ENCODE measurements at regions not wholly inside any gene's neighbourhood (a gene's known extent, or its start where the extent isn't known, plus 50 kb on each side); places are given as distances from the start of the nearest gene placed in this dataset.
"Not testable (repeated sequence)": the region's sequence is repeated elsewhere in the genome, so short reads cannot be mapped to it uniquely, and the experiment has no call there.

DNA sequence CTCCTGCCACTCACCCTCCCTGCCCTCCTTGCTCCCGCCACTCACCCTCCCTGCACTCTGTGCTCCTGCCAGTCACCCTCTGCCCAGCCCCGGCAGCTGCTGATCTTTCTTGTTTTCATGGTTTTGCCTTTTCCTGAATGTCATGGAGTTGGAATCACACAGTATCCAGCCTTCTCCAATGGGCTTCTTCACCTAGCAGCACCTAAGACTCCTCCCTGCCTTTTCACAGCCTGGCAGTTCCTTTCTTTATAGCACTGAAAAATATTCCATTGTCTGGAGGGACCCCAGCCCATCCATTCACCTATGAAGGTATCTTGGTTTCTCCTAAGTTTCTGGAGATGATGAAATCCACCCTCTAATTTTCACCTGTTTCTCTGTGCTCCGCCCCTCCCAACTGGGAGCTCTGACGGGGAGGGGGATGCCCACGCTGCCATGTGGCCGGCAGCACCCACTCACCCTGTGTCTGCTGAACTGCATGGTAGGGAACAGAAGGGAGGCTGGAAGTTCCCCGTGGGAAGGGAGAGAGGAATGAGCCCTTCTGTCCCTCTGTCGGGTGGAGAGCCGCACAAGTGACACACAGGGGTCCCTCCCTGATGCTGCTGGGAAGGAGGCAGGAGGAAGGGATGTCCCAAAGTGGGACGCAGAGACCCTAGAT, 144.9 kb upstream of the ZNF469 start:
- FAIRE-seq, result not testable (repeated sequence)

DNA sequence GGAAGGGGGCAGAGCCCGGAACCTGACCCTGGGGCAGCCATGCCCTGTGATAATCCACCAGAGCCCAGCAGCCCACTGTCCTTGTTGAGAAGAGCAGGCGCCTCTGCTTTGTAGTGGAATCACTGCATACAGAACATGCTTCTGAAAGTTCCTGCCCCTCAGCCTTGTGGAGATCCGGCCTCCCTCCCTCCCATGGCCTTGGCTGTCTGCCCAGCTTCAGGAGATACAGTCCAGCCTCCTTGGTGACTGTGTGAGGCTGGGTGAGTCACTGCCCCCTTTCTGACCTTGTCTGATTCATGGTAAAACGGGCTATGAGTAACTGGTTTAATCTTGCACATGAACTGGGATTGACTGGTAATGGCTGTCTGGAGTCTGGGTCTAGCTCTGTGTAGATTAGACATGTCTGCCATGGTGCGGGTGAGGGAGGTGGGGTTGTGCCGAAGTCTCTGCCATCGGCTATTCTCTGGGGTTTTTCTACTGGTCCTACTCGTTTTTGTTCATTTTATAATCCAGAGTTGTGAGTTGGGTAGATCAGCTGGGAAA, 144.0 kb upstream of the ZNF469 start:
- DNase-seq (ENCODE audit: extremely low spot score, insufficient read length, low read depth), result peak; percentile 5
- peak; percentile 45 for FAIRE-seq

More for the DNA sequence above, 144.9 kb upstream of the ZNF469 start:
- not testable (repeated sequence) for DNase-seq (ENCODE audit: extremely low spot score, insufficient read length, low read depth)

DNA sequence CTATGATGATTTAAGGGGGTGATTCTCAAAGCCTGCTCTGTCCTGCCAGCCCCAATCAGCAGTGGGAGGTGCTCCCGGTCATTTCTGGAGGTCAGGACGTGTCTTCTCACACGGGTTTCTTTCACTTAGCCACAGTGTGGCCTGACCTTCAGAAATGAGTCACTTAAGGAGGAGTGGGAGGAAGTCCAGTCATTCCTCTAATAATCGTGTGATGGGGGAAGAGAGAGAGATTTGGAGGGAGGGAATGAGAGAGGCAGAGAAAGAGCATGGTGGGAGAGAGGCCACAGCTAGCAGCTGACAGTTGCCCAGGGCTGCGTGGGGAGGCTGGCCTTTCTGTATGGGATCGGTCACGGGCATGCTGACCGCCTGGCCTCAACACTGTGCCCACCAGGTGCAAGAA, 142.6 kb upstream of the ZNF469 start:
- peak; percentile 77 for FAIRE-seq
- not testable (repeated sequence) for DNase-seq (ENCODE audit: extremely low spot score, insufficient read length, low read depth)

DNA sequence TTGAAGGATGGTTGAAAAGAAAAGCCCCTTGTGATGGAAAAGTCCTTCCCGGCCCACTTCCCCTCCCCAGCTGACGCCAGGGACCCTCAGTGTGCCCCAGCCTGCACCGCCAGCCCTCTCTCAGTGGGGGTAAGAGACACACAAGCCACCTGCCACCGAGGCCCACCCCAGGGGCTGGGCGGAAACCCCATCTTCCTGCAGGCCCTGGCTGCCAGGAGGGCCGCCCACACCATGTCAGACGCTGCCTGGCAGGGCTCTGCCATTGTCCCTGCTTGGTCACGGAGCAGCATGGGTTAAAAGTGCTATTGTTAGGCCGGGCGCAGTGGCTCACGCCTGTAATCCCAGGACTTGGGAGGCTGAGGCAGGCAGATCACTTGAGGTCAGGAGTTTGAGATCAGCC, 142.0 kb upstream of the ZNF469 start:
- not testable (repeated sequence) for DNase-seq (ENCODE audit: extremely low spot score, insufficient read length, low read depth); FAIRE-seq

DNA sequence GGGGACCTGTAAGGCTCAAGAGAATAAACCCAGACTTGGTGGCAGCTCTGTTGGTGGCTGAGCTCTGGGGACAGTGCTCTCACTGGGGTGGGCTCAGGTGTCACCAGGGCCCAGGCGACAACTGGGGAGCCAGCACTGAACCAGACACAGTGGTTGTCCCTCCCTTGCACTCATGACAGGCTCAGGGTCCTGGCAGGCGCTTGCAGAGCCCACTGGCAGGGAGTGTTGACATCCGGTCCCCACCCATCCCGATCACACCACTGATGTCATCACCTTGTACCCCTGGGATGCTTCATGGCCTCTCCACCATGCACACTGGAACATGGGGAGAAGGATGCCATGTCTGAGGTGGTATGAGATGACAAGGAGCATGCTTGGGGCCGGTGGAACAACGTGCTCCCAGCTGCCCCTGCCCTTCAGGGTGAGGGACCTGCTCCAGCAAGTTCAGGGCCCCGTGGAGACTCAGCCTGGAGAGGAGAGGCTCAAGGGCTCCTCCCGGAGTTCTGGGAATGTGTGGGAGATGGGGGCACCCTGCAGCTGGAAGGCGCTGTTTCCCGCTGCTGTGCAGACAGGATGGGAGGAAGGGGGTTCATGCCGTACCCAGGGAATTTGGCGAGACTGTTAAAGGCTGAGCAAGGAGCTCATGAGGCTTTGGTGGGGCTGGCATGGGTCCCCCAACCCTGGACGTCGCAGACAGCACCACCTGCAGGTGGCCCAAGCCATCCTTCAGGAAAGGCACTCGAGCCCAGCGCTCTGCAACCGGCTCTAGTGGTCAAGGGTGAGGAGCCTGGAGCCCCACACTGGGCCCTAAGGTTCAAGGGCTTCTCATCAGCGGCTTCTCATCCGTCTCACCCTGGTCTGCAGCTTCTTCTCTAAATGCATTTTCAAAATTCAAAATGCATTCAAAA, 141.1 kb upstream of the ZNF469 start:
- DNase-seq (ENCODE audit: extremely low spot score, insufficient read length, low read depth); FAIRE-seq: not testable (repeated sequence)

DNA sequence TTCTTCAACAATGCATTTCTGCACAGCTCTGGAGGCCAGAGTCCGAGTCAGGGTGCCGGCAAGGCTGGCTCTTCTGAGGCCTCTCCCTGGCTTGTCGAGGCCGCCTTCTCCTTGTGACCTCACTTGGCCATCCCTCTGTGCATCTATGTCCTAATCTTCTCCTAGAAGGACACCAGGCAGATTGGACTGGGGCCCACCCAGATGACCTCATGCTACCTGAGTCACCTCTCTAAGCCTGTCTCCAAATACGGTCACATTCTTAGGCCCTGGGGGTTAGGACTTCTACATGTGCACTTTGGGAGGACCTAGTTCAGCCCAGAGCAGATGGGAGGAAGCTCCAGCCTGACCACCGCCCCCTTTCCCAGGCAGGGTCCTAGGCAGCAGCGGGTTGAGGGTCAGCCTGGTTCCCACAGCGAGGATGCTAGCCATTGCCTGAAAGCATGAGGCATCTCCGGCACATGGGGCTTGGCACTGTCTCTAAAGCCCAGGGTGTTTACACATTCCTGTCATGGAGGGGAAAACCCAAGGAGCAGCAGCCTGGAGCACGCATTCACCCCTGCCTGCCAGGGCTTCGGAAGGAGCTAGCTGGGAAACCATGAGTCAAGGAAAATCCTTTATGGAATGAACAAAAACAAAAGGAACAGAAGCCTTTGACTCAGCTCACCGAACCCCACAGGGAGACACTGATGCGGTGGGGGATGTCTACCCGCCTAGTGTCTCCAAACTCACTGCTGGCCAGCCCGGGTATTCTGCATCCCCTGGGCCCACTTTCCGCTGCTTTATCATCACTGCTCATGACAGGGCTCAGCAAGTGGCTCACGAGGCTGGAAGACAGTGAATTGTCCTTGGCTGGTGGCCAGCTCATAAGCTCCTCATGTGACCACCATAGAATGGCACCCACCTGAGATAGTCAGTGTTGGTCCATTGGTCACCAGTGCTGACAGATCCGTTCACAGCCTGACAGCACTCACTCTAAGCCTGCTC, 140.2 kb upstream of the ZNF469 start:
- not testable (repeated sequence) for DNase-seq (ENCODE audit: extremely low spot score, insufficient read length, low read depth); FAIRE-seq

DNA sequence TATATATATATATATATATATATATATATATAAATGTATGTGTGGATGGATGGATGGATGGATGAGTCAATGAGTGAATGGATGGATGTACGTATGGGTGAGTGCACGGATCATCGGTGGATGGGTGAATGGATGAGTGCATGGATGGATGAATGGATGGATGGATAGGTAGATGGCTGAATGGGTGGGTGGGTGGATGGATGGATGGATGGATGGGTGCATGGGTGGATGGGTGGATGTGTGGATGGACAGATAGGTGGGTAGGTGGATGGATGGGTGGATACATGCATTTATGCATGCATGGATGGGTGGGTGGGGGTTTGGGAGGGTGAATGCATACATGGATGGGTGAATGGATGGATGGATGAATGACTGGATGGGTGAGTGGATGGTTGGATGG, 138.8 kb upstream of the ZNF469 start:
- DNase-seq (ENCODE audit: extremely low spot score, insufficient read length, low read depth); FAIRE-seq: not testable (repeated sequence)

DNA sequence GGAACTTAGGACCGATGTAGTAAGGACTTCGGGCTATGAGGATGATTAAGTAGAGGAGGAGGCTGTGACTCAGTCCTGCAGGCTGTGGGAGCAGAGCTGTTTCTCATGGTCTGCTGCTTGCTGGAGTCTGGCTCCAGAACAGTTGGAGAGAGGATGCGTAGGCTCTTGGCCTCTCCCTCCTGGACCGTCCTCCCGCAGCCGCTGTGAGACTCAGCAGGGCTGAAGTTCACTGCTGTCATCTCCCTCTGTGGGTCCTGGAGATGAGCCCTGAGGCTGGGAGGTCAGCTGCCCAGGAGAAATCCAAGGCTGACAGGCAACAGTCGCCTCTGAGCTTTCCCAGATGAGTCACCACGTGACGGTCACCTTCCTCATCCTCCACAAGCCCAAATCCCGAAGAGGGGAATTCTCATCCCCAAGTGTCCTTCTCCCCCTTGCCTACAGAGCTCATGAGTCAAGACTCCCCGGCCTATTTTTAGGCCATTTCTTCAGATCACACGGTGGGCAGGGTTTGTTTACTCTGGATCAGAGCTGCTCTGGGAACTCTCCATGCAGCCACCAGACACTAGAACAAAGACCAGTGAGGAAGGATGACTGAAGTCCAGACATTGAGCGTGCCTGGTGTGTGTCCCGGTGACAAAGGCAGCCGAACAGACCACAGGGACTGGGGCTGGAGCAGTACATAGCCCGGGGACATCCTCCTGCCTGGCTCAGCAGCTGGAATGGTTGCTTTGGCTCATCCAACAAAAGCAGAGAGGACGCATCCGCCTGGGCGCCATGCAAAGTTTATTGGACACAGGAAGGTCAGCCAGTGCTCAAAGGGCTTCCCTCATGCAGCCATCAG, 137.3 kb upstream of the ZNF469 start:
- DNase-seq (ENCODE audit: extremely low spot score, insufficient read length, low read depth); FAIRE-seq: not testable (repeated sequence)

DNA sequence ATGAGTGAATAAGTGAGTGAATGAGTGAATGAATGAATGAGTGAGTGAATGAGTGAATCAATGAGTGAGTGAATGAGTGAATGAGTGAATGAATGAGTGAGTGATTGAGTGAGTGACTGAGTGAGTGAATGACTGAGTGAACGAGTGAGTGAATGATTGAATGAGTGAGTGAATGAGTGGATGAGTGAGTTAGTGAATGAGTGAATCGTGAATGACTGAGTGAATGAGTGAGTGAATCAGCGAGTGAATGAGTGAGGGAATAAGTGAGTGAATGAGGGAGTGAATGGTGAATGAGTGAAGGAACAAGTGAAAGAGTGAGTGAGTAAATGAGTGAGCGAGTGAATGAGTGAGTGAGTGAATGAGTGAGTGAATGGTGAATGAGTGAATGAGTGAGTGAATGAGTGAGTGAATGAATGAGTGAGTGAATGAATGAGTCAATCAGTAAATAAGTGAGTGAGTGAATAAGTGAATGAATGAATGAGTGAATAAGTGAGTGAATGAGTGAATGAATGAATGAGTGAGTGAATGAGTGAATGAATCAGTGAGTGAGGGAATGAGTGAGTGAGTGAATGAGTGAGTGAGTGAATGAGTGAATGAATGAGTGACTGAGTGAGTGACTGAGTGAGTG, 135.7 kb upstream of the ZNF469 start:
- DNase-seq (ENCODE audit: extremely low spot score, insufficient read length, low read depth); FAIRE-seq: not testable (repeated sequence)

DNA sequence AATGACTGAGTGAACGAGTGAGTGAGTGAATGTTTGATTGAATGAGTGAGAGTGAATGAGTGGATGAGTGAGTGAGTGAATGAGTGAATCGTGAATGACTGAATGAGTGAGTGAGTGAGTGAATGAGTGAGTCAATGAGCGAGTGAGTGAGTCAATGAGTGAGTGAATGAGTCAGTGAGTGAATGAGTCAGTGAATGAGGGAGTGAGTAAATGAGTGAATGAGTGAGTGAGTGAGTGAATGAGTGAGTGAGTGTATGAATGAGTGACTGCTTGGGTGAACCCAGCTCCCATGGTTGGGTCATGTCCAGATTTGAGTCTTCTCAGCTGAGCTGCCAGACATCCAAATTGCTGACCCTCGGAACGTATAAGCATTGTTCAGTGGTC, 135.2 kb upstream of the ZNF469 start:
- DNase-seq (ENCODE audit: extremely low spot score, insufficient read length, low read depth); FAIRE-seq: not testable (repeated sequence)

DNA sequence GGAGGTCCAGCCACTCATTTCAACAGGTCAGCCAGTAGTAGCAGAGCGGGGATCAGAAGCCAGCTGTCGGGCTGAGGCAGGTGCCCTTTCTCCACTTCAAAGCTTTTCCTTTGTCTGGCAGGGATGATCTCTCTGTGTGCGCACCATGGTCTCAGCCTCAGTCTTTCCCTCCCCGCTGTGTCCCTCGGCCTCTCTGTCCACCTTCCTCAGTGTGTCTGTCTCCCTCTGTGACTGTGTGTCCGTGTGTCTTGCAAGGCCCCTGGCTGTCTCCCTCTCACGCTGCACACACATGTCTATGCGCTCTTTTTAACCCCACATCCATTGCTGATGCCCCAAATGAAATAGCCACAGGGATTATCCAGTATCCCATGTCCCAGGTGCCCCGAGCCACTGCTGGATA, 134.0 kb upstream of the ZNF469 start:
- DNase-seq (ENCODE audit: extremely low spot score, insufficient read length, low read depth); FAIRE-seq: not testable (repeated sequence)

DNA sequence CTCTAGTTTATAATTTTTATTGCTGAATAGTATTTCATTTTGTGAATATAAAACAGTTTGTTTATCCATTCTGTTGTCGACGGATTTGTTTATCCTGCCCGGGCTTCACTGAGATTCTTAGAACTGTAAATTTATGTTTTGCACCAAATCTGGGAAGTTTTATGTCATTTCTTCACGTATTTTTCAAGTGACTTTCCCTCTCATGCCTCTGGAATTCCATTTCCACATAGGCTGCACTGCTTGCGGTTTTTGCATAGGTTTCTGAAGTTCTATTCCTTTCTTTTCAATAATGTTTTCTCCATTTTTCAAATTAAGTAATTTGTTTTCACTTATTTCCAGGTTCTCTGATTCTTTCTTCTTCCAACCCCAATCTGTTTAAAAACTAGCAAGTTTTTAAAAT, 132.4 kb upstream of the ZNF469 start:
- DNase-seq (ENCODE audit: extremely low spot score, insufficient read length, low read depth); FAIRE-seq: not testable (repeated sequence)

DNA sequence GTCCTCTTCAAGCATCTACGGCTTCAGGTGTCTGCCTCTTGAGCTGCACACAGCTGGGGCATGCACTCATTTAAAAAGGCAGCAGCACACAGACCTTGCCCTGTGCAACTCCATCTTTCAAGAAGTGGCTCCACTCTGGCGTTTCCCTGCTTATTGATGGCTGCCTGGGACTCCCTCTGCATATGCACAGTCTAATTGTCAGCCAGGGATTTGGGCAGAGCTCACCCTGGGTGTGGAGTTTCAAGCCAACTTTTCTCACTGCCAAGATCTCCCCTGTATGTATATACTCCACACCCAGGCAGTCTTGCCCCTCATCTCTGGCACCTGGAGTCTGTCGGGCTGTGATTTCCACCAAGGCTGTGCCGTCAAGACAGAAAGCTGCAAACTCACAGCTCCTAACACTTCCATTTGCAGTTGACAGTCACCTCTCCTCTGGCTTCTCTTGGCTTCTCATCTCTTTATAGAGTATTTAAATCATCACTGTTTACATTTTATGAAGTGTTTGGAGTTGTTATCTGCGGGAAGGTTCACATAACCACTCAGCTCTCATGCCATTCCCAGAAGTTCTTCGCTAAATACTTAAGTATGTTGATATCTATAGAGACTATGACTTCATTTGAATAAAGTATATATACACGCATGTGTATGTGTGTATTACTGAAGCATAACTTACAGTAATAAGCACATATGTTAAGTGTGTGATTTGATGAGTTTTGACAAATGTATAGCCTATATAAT, 130.5 kb upstream of the ZNF469 start:
- FAIRE-seq; DNase-seq (ENCODE audit: extremely low spot score, insufficient read length, low read depth): not testable (repeated sequence)

DNA sequence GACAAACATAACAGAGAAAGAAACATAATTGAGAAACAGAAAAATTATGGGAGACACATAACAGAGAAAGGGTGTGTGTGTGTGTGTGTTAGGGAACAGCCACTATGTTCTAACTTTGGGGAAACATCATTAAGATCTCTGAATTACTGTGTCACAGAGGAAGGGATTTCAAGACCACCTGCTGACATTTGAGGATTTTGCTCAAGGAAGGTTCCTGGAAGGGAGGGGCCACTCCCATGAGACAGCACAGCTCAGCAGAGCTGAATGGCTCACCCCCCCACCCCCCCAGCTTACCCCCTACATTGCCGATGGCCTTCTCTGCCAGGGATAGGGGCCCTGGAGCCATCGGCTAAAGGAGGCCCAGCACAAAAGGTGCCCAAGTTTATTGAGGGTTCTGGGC, 124.6 kb upstream of the ZNF469 start:
- not testable (repeated sequence) for FAIRE-seq; DNase-seq (ENCODE audit: extremely low spot score, insufficient read length, low read depth)

DNA sequence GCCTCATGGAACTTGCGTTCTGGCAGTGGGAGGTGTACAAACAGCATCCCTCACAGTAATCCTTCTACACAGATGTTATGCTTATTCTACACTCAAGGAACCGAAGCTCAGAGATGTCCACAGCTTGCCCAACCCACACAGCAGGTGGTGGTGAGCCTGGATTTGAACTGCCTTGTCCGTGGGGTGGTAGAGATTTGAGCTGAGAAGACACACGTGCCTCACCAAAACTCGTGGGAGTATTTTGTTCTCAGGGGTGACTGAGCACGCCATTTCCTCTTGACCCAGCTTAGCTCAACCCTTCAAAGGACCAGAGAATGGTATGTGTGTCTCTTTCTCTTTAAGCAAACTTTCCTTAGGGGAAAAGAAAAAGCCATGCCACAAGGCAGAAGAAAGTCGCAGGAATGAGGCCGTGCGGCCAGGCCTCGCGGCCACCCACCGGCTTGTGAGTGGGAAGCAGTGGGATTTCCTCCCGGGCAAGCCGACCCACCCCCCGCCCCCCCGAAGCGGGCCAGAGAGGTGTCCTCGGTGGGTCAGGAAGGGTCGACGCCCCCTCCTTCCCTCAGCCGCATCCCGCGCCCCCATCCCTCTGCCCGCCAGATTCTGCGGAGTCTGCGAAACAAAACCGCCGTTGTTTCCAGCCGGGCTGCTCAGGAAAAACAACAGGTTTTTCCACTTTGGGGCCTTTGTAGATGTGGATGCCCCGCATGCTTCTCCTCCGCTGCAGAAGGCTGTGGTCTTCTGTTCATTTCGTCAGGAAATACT, 123.8 kb upstream of the ZNF469 start:
- not testable (repeated sequence) for DNase-seq (ENCODE audit: extremely low spot score, insufficient read length, low read depth)
- peak; percentile 9 for FAIRE-seq

DNA sequence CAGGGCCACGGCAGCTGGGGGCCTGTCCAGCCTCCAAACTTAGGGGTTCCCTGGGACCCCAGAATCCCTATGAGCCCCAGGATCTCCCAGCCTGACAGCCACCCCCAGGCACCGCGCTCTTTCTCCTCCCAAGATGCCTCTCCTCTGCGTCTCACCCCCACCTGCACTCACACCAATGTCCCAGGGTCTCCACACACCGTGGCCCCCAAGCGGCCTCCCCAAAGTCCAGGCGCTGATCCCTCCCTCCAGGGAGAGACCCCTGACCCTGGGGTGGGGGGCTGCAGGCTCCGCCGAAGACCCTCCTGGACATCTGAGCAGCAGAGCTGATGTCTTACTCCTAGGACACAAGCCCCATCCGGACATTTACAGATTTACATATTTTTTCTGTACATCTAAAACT, 123.2 kb upstream of the ZNF469 start:
- not testable (repeated sequence) for DNase-seq (ENCODE audit: extremely low spot score, insufficient read length, low read depth); FAIRE-seq

DNA sequence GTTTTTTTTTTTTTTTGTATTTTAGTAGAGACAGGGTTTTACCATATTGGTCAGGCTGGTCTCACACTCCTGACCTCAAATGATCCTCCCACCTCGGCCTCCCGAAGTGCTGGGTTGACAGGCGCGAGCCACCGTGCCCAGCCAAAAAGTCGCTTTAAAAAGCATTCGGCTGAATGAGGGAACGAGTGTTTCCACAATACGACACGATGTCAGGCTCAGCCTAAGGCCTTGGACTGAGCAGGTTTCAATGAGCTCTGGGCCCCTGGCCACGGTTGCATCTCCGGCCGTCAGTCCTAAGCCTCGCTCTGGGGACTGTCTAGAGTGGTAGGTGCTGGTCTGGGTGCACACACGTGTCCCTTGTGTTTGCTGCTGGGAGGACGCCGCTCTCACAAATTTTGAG, 122.6 kb upstream of the ZNF469 start:
- FAIRE-seq; DNase-seq (ENCODE audit: extremely low spot score, insufficient read length, low read depth): not testable (repeated sequence)

Measured in GM18507 (cell line).